Amniotic epithelial cell (primary cell): ENCODE measurements at regions not wholly inside any gene's neighbourhood (a gene's known extent, or its start where the extent isn't known, plus 50 kb on each side); places are given as distances from the start of the nearest gene placed in this dataset.
"Not testable (repeated sequence)": the region's sequence is repeated elsewhere in the genome, so short reads cannot be mapped to it uniquely, and the experiment has no call there.

Experiments
- DNase-seq: peaks from one replicate; pipeline ENCODE4 v3.0.0-alpha.2; 2010; ENCODE audit warnings: low read depth

- no peak for DNase-seq
Measured at GRCh38 chr3:106881186-106881585, 496.1 kb upstream of the CCDC54 start.

DNA sequence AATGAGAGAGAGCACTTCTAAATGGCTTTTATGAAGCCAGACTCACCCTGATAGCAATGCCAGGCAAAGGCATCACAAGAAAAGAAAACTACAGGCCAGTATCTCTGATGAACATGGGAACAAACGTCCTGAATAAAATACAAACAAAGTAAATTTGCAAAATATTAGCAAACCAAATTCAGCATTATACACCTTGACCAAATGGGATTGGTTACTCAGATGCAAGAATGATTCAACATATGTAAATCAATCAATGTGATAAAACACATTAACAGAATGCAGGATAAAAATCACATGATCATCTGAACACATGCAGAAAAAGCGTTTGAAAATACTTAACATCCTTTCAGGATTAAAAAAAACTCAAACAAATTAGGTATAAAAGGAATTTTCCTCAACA is 494.9 kb upstream of the CCDC54 start:
- DNase-seq, result no peak

DNA sequence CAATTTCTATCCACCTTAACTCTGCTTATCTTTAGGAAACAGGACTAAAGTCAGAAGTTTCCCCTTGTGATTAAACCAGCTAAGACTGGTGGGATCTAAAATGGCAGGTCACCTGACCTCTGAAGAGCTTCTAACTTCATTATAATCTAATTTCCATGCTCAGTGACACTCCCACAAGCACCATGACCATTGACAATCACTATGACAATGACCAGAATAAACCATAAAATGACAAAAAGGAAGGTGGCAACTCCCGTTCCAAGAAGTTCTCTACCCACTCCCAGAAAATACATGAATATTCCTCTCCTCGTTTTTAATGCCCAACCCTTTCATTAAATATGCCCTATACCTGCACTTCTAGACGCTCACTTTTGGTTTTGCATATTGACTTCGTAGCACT is 471.2 kb upstream of the CCDC54 start:
- DNase-seq, result no peak

DNA sequence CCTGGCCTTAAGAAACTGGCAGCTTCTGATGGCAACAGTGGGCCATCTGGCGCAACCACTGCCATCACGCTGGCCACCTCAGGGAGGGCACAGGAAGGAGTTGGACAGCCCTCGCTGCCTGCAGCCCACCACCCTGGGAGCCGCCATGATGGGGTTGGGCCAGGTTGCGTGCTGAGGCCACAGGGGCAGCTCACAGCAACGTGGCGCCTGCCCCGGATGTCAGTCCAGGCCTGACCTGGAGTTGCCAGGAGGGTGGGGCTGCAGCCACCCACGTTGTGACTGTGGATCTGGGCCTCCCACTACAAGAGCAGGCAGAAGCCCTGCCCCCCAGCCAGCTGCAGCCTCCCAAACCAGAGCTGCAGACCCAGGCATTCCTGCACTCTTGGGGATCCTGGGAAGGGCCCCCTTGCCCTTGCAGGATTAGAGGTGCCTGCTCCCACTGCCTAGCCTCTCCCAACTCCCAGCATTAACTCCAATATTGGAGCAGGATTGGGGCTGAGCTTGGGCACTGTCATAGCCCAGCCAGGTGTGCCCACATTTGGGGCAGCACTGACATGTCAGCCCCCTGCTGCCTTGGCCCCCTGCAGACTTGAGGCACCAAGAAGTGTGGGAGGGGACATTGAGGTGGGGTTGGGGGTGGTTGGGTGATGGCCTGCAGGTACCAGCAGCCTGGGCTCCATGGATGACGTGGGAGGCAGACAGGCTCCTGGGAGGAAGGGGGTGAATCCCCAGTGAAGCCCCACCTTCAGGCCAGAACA is 468.9 kb upstream of the CCDC54 start:
- DNase-seq, result no peak

DNA sequence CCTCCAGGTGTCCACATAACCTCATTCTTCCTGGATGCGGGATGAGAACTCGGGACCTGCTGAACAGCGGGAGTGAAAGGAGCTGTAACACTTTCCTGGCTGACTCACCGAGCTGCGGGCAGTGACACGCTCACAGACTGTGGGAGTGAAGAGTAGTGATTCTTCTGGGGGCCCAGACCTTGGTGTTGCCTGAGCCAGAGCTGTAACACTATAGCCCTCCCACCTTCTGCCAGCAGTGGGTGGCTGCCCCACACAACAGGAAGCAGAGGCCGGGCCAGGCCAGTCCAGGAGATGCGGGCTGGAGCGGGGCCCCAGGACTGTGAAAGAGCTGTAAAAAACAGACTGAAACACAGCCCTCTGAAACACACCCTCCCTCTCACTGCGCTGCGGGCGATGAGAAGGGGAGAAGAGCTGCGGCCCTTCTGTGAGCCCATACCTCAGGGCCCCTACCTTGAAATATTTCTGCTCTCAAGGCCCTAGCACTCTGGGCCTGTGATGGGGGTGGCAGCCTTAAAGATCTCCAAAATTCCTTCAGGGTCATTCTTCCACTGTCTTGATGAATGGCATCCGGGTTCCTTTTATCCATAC is 464.0 kb upstream of the CCDC54 start:
- peak; percentile 50 for DNase-seq

DNA sequence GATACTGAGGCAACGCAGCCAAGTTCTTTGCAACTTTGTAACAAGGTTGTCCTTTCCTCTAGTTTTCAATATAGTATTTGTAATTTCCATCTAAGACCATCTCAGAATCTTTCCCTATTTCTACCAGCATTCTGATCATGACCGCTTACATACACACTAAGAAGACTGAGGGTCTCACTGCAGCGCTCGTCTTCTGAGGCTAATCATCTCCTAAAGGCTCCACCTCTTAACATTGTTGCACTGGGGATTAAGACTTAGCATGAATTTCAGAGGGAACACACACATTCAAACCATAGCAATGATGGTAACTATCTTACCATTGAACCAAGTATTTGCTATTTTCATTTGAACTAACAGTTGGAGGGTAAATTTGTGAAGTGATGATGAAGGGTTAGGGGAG is 463.3 kb upstream of the CCDC54 start:
- DNase-seq, result no peak

DNA sequence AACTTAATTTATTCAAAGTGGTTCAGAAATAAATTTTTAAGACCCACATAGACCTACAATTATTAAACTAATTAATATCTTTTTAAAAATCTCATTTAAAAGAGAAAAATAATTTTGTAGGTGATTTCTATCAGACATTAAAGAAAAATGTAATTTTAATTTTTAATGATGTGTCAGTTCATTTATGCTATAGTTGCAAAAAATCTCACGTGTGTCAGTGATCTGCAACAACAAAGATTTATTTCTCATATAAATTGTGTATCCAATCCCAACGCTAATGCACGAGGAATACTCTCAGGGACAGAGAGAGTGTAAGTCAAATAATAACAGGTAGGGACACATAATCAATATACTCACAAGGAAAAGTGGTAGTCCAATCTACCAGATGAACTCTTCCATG is 456.6 kb upstream of the CCDC54 start:
- DNase-seq, result no peak

GRCh38 chr3:106929081-106929480 is 448.2 kb upstream of the CCDC54 start:
- no peak for DNase-seq

- no peak for DNase-seq
Measured at GRCh38 chr3:106930086-106930485, 447.2 kb upstream of the CCDC54 start.

GRCh38 chr3:106931904-106932303 is 445.3 kb upstream of the CCDC54 start:
- no peak for DNase-seq

DNA sequence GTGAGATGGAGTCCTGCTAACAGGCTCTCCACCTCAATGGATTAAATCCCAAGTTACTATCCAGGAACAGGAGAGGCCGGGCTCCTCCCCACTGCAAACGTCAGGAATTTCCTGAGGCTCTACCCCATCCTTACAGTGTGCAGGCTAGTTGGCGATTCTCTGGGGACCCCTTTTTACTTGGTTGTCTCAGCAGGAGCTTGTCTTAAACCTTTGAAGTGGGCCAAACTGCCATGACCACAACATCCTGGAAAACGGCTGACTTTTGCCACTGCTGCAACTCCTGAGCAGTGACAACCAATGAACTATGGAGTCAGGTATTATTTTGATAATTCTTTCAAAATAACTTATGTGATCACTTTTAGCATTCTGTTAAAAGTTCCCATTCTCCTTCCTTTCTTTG is 440.9 kb upstream of the CCDC54 start:
- DNase-seq, result no peak

DNA sequence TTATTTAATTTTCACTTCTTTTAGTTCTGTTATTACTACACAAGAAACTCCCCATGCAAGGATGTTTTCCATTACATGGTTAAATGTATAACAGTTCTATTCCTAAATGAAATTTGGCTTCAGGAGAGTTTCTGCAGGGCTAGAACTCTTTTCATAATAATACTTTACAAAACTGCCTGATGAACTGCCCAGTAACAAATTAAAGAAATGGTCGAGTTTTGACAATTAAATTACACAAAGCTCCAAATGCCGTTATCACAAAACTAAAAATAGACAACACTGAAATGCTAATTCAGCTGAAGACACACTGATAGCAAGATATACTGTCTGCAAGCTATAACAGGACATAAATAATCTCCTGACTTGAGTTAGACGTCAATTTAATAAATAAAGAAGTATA is 435.2 kb upstream of the CCDC54 start:
- no peak for DNase-seq

- peak; percentile 21 for DNase-seq
Measured at GRCh38 chr3:106943071-106943470, 434.2 kb upstream of the CCDC54 start.

DNA sequence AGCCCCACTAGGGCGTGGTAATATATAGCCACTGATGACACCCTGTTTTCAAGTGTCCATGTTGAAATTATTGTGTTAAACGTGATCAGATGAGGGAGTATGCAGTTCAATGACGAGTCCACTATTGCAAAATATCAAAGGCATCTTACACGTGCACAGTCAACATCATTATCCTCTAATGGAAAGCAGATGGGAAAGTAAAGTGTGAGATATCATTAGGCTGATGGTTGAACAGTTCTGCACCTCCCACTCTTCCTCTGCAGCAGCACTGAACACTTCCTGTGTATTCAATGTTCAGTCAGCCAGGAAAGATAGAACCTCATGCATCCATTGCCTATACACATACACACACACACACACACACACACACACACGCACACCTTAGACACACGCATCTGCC is 431.8 kb upstream of the CCDC54 start:
- DNase-seq, result no peak

- no peak for DNase-seq
Measured at GRCh38 chr3:106946866-106947265, 430.4 kb upstream of the CCDC54 start.

- no peak for DNase-seq
Measured at GRCh38 chr3:106957029-106957428, 420.2 kb upstream of the CCDC54 start.

DNA sequence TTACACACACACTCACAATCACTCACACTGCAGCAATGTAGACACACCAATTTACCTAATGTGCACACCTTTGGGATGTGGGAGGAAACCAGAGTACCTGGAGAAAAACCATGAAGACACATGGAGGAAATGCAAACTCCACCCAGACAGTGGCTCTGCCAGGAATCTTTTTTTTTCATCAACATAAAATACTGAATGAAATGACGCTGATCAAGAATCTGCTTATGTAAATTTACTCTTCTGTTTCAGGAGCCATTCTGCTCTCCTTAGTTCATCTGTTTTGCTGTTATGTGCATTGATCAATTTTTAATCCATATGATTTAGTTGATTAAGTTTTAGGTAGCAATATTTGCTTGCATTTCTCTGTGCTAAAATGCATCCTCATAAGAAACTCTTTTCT is 414.2 kb upstream of the CCDC54 start:
- no peak for DNase-seq

- DNase-seq, result peak; percentile 83
Measured at GRCh38 chr3:106963442-106963841, 413.8 kb upstream of the CCDC54 start.

- DNase-seq, result no peak
Measured at GRCh38 chr3:106965307-106965706, 411.9 kb upstream of the CCDC54 start.

GRCh38 chr3:106969596-106969995 is 407.6 kb upstream of the CCDC54 start:
- DNase-seq, result no peak

DNA sequence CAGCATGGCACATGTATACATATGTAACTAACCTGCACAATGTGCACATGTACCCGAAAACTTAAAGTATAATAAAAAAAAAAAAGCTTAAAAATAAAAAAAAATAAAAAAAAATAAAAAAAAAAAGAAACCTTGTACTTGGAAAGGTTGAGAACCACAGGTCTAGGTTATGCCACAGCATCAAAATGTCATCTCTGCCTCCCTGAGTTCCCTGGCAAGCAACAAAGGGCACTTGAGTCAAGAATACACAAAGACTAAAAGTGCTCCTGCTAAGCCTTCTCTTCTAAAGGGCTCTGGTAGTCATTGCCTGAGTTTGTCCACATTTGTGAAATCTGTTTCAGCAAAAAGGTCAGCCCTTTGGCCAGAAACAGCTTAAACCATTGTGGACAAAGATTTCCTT is 395.8 kb upstream of the CCDC54 start:
- DNase-seq, result peak; percentile 10

DNA sequence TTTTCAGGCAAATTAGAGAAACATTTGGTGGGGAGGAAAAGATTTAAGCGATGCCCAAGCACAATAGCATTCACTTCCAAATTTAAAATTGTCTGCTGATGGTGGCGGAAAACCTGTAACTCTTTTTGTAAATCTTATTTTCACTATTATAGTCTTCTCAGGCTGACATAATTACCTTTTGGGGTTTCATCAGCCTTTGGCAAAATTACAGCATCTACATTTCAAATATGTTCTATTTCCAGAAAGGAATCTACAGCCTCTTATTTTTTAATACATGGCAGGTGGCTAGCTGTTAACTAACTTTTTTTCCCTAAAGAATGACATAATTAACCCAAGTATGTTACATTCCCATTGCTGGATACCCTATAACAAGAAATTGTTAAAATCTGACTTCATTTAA is 391.5 kb upstream of the CCDC54 start:
- DNase-seq, result no peak

GRCh38 chr3:106998841-106999682 is 378.2 kb upstream of the CCDC54 start:
- DNase-seq, result not testable (repeated sequence)
